A673 (cell line): ENCODE measurements at regions not wholly inside any gene's neighbourhood (a gene's known extent, or its start where the extent isn't known, plus 50 kb on each side); places are given as distances from the start of the nearest gene placed in this dataset.

Experiments used
- EZH2 ChIP-seq: fragments of 200-600 bp; sonication (generic); IDR thresholded peaks from 2 replicates; pipeline ENCODE4 v1.6.1; 2017; ENCODE audit warnings: borderline replicate concordance, low read depth, mild to moderate bottlenecking, mixed read lengths, antibody characterized with exemption, low read length; ENCODE audit not compliant: poor library complexity, severe bottlenecking
- TF ChIP-seq, protein P1 (sequence below): fragments of 300-800, 200-600 bp; sonication (generic); conservative IDR thresholded peaks from 2 replicates; pipeline ENCODE4 v1.5.1; 2017; ENCODE audit warnings: low read depth, mild to moderate bottlenecking, antibody characterized with exemption, low read length, moderate library complexity, mixed read lengths

DNA sequence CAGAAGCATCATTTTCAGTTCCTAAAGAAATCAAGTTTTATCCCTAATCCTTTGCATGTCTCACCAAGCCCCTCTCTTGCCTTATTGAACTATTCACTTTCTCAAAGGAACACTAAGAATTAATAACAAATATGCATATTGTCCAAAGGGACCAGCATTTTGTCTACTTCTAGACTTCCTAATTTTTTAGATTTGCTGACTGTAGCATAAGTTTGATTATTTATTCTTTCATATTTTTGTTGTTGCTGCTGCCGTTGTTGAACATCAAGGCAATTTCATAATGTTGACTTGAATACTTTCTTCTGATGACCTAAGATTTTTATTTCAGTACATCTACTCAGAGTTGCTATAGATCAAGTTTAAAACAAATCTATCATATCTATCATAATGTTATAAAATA is 111.2 kb upstream of the HAPLN1 start:
- TF ChIP-seq, protein P1, sequence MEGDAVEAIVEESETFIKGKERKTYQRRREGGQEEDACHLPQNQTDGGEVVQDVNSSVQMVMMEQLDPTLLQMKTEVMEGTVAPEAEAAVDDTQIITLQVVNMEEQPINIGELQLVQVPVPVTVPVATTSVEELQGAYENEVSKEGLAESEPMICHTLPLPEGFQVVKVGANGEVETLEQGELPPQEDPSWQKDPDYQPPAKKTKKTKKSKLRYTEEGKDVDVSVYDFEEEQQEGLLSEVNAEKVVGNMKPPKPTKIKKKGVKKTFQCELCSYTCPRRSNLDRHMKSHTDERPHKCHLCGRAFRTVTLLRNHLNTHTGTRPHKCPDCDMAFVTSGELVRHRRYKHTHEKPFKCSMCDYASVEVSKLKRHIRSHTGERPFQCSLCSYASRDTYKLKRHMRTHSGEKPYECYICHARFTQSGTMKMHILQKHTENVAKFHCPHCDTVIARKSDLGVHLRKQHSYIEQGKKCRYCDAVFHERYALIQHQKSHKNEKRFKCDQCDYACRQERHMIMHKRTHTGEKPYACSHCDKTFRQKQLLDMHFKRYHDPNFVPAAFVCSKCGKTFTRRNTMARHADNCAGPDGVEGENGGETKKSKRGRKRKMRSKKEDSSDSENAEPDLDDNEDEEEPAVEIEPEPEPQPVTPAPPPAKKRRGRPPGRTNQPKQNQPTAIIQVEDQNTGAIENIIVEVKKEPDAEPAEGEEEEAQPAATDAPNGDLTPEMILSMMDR: no peak
- TF ChIP-seq EZH2: no peak
